Mesenchymal stem cell (in vitro differentiated cells and primary cell): ENCODE measurements at regions not wholly inside any gene's neighbourhood (a gene's known extent, or its start where the extent isn't known, plus 50 kb on each side); places are given as distances from the start of the nearest gene placed in this dataset.

Source experiments
- DNase-seq: peaks from one replicate; pipeline ENCODE4 v3.0.0-alpha.2; 2013
- H2AFZ ChIP-seq: one replicate; pipeline ENCODE4 v1.6.1; 2013; ENCODE audit warnings: low read depth, mild to moderate bottlenecking, control low read depth, inconsistent platforms, low read length, moderate library complexity
- H2AK5ac ChIP-seq: 2 replicates; pipeline ENCODE4 v1.6.1; 2013; ENCODE audit warnings: low read length, moderate library complexity, mild to moderate bottlenecking, inconsistent platforms; ENCODE audit not compliant: severe bottlenecking
- H2BK120ac ChIP-seq: one replicate; pipeline ENCODE4 v1.6.1; 2013; ENCODE audit warnings: low read depth, mild to moderate bottlenecking, inconsistent platforms, low read length, moderate library complexity
- H2BK12ac ChIP-seq, 2 experiments: one replicate each; pipeline ENCODE4 v1.6.1; 2013; ENCODE audit warnings: inconsistent platforms in 2 of 2, low read length in 2 of 2, mild to moderate bottlenecking in 2 of 2, moderate library complexity in 2 of 2, control low read depth in 1 of 2
- H2BK15ac ChIP-seq: one replicate; pipeline ENCODE4 v1.6.1; 2013; ENCODE audit warnings: mild to moderate bottlenecking, low read depth, inconsistent platforms; ENCODE audit not compliant: poor library complexity, severe bottlenecking
- H2BK5ac ChIP-seq: 2 replicates; pipeline ENCODE4 v1.6.1; 2013; ENCODE audit warnings: low read depth, mild to moderate bottlenecking, low read length, control low read depth, inconsistent platforms; ENCODE audit not compliant: poor library complexity, severe bottlenecking
- H3K14ac ChIP-seq, 2 experiments: one replicate each; pipeline ENCODE4 v1.6.1; 2013; ENCODE audit warnings: inconsistent platforms in 2 of 2, low read length in 2 of 2, control low read depth in 1 of 2, mild to moderate bottlenecking in 1 of 2, moderate library complexity in 1 of 2
- H3K18ac ChIP-seq, 2 experiments: one replicate each; pipeline ENCODE4 v1.6.1; 2013; ENCODE audit warnings: inconsistent platforms in 2 of 2, low read length in 2 of 2, control low read depth in 1 of 2, low read depth in 1 of 2, mild to moderate bottlenecking in 1 of 2
- H3K23ac ChIP-seq, 2 experiments: one replicate each; pipeline ENCODE4 v1.6.1; 2013; ENCODE audit warnings: inconsistent platforms in 2 of 2, low read length in 2 of 2, mild to moderate bottlenecking in 2 of 2, moderate library complexity in 2 of 2, control low read depth in 1 of 2
- H3K27ac ChIP-seq: 2 replicates; pipeline ENCODE4 v1.5.1; 2013; ENCODE audit warnings: mild to moderate bottlenecking, moderate library complexity, low read length, control low read depth, inconsistent platforms; ENCODE audit not compliant: poor library complexity, severe bottlenecking
- H3K27me3 ChIP-seq, 2 experiments: 2 replicates each; pipeline versions ENCODE4 v1.6.1 to v1.7.0; 2013; ENCODE audit warnings: low read length in 2 of 2, mild to moderate bottlenecking in 2 of 2, moderate library complexity in 2 of 2, control low read depth in 1 of 2, inconsistent platforms in 1 of 2; ENCODE audit not compliant: control insufficient read depth in 1 of 2, insufficient read depth in 1 of 2
- H3K36me3 ChIP-seq, 2 experiments: 2 replicates each; pipeline versions ENCODE4 v1.6.1 to v1.7.0; 2013; ENCODE audit warnings: low read length in 2 of 2, control low read depth in 1 of 2, inconsistent platforms in 1 of 2, low read depth in 1 of 2, mild to moderate bottlenecking in 1 of 2; ENCODE audit not compliant: insufficient read depth in 2 of 2, control insufficient read depth in 1 of 2
- H3K4ac ChIP-seq, 2 experiments: one replicate each; pipeline ENCODE4 v1.6.1; 2013; ENCODE audit warnings: inconsistent platforms in 2 of 2, low read length in 2 of 2, mild to moderate bottlenecking in 2 of 2, moderate library complexity in 2 of 2, control low read depth in 1 of 2, low read depth in 1 of 2
- H3K4me1 ChIP-seq: 2 replicates; pipeline ENCODE4 v1.6.1; 2013; ENCODE audit warnings: low read depth, low read length, control low read depth; ENCODE audit not compliant: control insufficient read depth, insufficient read depth
- H3K4me2 ChIP-seq: 2 replicates; pipeline ENCODE4 v1.6.1; 2013; ENCODE audit warnings: low read length, mild to moderate bottlenecking, inconsistent platforms; ENCODE audit not compliant: poor library complexity, severe bottlenecking
- H3K4me3 ChIP-seq, 2 experiments: 2 replicates each; pipeline versions ENCODE4 v1.5.1 to v1.7.0; 2013; ENCODE audit warnings: low read length in 2 of 2, mild to moderate bottlenecking in 2 of 2, control low read depth in 1 of 2, low read depth in 1 of 2; ENCODE audit not compliant: insufficient read depth in 1 of 2
- H3K79me1 ChIP-seq: replicated peaks from 2 replicates; pipeline ENCODE4 v1.6.1; 2013; ENCODE audit warnings: mild to moderate bottlenecking, control low read depth, low read length, inconsistent platforms; ENCODE audit not compliant: poor library complexity, severe bottlenecking
- H3K9ac ChIP-seq: 2 replicates; pipeline ENCODE4 v1.7.0; 2013; ENCODE audit warnings: mild to moderate bottlenecking, low read length, moderate library complexity
- H3K9me3 ChIP-seq: 2 replicates; pipeline ENCODE4 v1.7.0; 2013; ENCODE audit warnings: mild to moderate bottlenecking, low read length; ENCODE audit not compliant: control insufficient read depth
- H4K8ac ChIP-seq: one replicate; pipeline ENCODE4 v1.6.1; 2013; ENCODE audit warnings: inconsistent platforms, mild to moderate bottlenecking, low read length, moderate library complexity
- H4K91ac ChIP-seq: one replicate; pipeline ENCODE4 v1.6.1; 2013; ENCODE audit warnings: mild to moderate bottlenecking, low read length, inconsistent platforms
- WGBS: methylation state at CpG from one replicate; pipeline ENCODE4 v1.1.7; 2013; ENCODE audit warnings: mixed read lengths; 5-methylcytosine and 5-hydroxymethylcytosine counted together

DNA sequence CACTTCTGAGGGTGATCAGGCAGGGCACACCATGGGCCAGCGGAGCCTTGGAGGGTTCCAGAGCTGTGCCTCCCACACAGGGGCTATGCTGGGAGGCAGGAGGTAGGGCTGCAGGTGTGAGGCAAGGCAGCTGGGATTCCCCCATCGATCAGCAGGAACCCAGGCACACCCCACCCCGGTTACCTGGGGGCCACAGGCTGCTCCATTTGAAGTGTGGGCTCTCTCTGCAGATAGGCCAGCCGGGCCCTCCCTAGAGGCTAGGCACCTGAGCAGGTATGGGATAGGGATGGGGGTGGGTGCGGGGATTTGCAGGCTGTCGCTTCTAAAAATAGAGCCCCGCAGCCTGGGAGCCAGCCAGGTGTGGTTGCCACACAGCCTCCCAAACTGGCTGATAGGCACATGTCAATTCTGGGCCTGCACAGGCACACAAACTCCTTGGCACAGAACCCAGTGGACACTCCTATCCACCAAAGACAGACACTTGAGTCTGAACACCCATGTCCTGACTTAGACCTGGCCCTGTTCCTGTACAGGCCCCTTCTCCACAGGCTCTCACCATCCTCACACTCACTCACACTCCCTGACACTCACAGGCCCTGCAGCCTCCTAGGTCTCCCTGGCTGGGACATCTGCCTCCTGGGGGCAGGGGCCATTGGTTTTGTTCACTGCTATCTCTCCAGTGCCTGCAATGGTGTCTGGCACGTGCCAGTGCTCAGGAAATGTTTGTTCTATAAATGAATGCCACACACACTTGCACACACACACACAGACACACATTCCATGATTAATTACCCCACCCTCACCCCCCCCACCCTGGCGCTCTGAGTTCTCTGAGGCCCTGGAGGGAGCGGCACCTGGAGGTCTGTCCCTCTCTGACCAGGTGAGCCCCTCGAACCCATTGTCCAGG, 73.4 kb downstream of the ZFP36L2 start:
- Histone ChIP-seq H3K18ac (no peak overlapping the region), H2AK5ac (no peak overlapping the region), H3K79me1 (no peaks in the 10 kb centered on the region), H3K4me2 (no peak overlapping the region), H3K27me3 (peaks cover 0 to 3% of the 10 kb centered on the region in 2 experiments), H3K23ac (no peak overlapping the region), H3K36me3 (no peaks in the 10 kb centered on the region), H2AFZ (no peak overlapping the region), H3K4me3 (no peak overlapping the region), H3K9ac (no peak overlapping the region), H2BK15ac (no peak overlapping the region), H3K9me3 (no peaks in the 10 kb centered on the region), H4K91ac (no peak overlapping the region), H4K8ac (no peak overlapping the region), H3K14ac (peak overlapping the region in 1 of 2 experiments; percentile 68), H3K27ac (no peak overlapping the region), H2BK12ac (peak overlapping the region in 1 of 2 experiments; percentile 29), H2BK120ac (no peak overlapping the region), H3K4ac (no peak overlapping the region), H3K4me1 (peaks cover 5% of the 10 kb centered on the region), H2BK5ac (no peak overlapping the region)
- WGBS: 87% methylated on average over 11 of the region's 11 CpGs
- no peak for DNase-seq

DNA sequence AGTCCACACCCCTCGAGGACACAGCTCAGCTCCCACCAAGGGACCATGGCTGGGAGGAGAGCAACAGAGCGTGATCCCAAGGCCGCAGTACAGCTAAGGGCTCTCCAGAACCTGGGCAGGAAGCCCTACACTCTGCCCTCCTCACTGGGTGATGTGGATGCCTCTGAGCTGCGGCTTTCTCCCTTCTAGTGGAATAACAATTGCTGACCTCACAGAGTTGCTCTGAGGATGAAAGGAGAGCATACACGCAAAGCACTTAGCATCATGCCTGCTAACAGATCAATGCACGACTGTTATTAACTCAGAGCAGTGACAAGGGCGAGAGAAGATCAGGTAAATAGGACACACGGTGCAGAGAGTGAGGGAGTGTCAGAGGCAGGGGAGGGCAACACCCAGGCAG, 74.2 kb downstream of the ZFP36L2 start:
- Histone ChIP-seq H3K27me3 (peaks cover 0 to 3% of the 10 kb centered on the region in 2 experiments), H3K4me1 (peaks cover 1% of the 10 kb centered on the region), H4K91ac (no peak overlapping the region), H4K8ac (no peak overlapping the region), H3K9ac (no peak overlapping the region), H2BK5ac (no peak overlapping the region), H3K36me3 (no peaks in the 10 kb centered on the region), H3K4me3 (no peak overlapping the region), H3K27ac (no peak overlapping the region), H3K9me3 (no peaks in the 10 kb centered on the region), H3K79me1 (no peaks in the 10 kb centered on the region), H3K4ac (no peak overlapping the region), H3K18ac (peak overlapping the region in 1 of 2 experiments; percentile 41), H3K14ac (peak overlapping the region in 1 of 2 experiments; percentile 80), H2BK12ac (no peak overlapping the region), H2BK120ac (no peak overlapping the region), H3K4me2 (no peak overlapping the region), H2BK15ac (no peak overlapping the region), H2AFZ (no peak overlapping the region), H3K23ac (peak overlapping the region in 1 of 2 experiments; percentile 50), H2AK5ac (peak overlapping the region; percentile 28)
- DNase-seq: no peak
- 89% methylated on average over 8 of the region's 8 CpGs for WGBS

DNA sequence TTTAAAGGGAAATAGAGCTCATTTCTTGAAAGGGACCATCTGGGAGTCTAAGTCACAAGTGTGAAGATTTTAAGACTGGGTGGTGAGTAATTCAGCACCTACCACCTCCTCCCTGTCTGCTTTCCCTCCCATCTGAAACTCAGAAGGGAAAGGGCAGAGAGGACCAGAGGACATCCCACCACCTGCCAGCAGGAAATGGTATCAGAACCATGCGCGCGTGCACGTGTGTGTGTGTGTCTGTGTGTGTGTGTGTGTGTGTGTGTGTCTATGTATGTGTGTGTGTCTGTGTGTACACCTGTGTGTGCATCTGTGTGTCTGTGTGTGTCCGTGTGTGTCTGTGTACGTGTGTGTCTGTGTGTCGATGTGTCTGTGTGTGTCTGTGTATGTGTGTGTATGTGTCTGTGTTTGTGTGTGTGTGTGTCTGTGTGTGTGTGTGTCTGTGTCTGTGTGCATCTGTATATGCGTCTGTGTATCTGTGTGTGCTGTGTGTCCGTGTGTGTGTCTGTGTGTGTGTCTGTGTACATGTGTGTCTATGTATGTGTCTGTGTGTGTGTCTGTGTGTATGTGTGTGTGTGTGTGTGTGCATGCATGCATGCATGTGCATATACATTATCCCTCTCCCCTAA, 76.8 kb downstream of the ZFP36L2 start:
- Histone ChIP-seq H2AFZ (no peak overlapping the region), H3K27ac (no peak overlapping the region), H3K4me3 (no peak overlapping the region), H3K18ac (no peak overlapping the region), H3K23ac (no peak overlapping the region), H2BK120ac (no peak overlapping the region), H4K8ac (no peak overlapping the region), H4K91ac (no peak overlapping the region), H2AK5ac (no peak overlapping the region), H2BK5ac (no peak overlapping the region), H3K9me3 (no peaks in the 10 kb centered on the region), H3K9ac (no peak overlapping the region), H3K14ac (peak overlapping the region in 1 of 2 experiments; percentile 0), H3K4me2 (no peak overlapping the region), H3K79me1 (no peaks in the 10 kb centered on the region), H3K27me3 (peaks cover 0 to 3% of the 10 kb centered on the region in 2 experiments), H3K4ac (no peak overlapping the region), H2BK15ac (no peak overlapping the region), H3K36me3 (no peaks in the 10 kb centered on the region), H2BK12ac (no peak overlapping the region), H3K4me1 (peaks cover 1% of the 10 kb centered on the region)
- DNase-seq: no peak
- WGBS: 84% methylated on average over 7 of the region's 9 CpGs

DNA sequence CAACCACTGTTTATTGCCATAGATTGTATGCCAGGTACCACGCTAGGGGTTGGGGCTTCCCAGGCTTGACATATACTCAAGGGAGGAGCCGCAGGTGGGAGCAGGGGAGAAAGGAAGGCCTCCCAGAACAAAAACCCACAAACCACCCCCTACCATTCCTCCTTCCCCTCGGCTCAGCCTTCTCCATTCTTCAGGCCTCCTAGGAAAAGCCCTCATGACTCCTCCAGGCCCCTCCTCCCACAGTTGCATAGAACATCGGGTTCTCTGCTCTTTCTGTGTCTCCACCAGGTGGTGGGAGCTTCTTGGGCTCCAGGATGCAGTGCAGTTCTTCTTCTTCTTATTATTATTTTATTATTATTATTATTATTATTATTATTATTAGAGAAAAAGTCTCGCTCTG, 80.3 kb downstream of the ZFP36L2 start:
- H3K4me3 ChIP-seq: no peak overlapping the region
- peaks cover 1% of the 10 kb centered on the region for H3K4me1 ChIP-seq
- no peak overlapping the region for H3K14ac ChIP-seq
- no peak overlapping the region for H2BK15ac ChIP-seq
- no peak overlapping the region for H4K91ac ChIP-seq
- no peak overlapping the region for H2BK5ac ChIP-seq
- no peak overlapping the region for H2AFZ ChIP-seq
- H2BK12ac ChIP-seq: no peak overlapping the region
- H3K27me3 ChIP-seq: peaks cover 0 to 3% of the 10 kb centered on the region in 2 experiments
- 93% methylated on average over 4 of the region's 5 CpGs for WGBS
- no peak overlapping the region for H2AK5ac ChIP-seq
- H3K18ac ChIP-seq: no peak overlapping the region
- H3K36me3 ChIP-seq: no peaks in the 10 kb centered on the region
- H3K9me3 ChIP-seq: no peaks in the 10 kb centered on the region
- no peak overlapping the region for H4K8ac ChIP-seq
- no peak overlapping the region for H3K9ac ChIP-seq
- H3K79me1 ChIP-seq: no peaks in the 10 kb centered on the region
- no peak for DNase-seq
- H3K23ac ChIP-seq: no peak overlapping the region
- no peak overlapping the region for H2BK120ac ChIP-seq
- H3K27ac ChIP-seq: no peak overlapping the region
- H3K4me2 ChIP-seq: no peak overlapping the region
- no peak overlapping the region for H3K4ac ChIP-seq
